ENCODE measurements at regions not wholly inside any gene's neighbourhood (a gene's known extent, or its start where the extent isn't known, plus 50 kb on each side); places are given as distances from the start of the nearest gene placed in this dataset.

DNA sequence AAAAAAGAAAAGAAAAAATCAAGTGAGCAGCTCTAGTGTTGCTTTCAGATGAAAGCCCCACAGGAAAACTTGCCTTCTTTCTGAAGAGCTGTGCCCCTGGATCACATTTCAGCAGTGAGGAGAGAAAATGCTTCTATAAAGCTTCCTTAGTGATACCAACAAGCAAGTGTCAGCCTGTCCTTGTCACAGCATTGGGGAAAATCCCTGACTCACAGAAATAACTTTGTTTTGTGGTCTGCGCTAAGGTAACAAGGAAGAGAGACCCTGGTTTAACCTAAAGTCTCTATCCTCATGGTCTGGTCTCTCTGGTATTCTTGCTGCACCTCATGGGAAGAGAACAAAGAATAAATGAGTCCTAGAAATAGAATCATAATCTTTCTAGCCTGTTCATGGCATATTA lies 885.2 kb upstream of the SORCS1 start:
- TF ChIP-seq, protein P1, sequence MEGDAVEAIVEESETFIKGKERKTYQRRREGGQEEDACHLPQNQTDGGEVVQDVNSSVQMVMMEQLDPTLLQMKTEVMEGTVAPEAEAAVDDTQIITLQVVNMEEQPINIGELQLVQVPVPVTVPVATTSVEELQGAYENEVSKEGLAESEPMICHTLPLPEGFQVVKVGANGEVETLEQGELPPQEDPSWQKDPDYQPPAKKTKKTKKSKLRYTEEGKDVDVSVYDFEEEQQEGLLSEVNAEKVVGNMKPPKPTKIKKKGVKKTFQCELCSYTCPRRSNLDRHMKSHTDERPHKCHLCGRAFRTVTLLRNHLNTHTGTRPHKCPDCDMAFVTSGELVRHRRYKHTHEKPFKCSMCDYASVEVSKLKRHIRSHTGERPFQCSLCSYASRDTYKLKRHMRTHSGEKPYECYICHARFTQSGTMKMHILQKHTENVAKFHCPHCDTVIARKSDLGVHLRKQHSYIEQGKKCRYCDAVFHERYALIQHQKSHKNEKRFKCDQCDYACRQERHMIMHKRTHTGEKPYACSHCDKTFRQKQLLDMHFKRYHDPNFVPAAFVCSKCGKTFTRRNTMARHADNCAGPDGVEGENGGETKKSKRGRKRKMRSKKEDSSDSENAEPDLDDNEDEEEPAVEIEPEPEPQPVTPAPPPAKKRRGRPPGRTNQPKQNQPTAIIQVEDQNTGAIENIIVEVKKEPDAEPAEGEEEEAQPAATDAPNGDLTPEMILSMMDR (IDR thresholded peaks at IDR 0.05) = no peak
- TF ChIP-seq POLR2A (IDR thresholded peaks at IDR 0.05) = no peak

Measured in testis (tissue), 2 donors.